IPS-NIHi11 (cell line): ENCODE measurements at regions not wholly inside any gene's neighbourhood (a gene's known extent, or its start where the extent isn't known, plus 50 kb on each side); places are given as distances from the start of the nearest gene placed in this dataset.
"Not testable (repeated sequence)": the region's sequence is repeated elsewhere in the genome, so short reads cannot be mapped to it uniquely, and the experiment has no call there.

ENCODE experiments used
- DNase-seq: peaks from one replicate; pipeline ENCODE4 v3.0.0; 2012; ENCODE audit warnings: mixed read lengths, low spot score

GRCh38 chr11:80330264-80330663 is 889.4 kb upstream of the TENM4 start:
- DNase-seq, result no peak

GRCh38 chr11:80328774-80329173 is 887.9 kb upstream of the TENM4 start:
- no peak for DNase-seq

GRCh38 chr11:80327956-80328614 is 887.3 kb upstream of the TENM4 start:
- DNase-seq, result peak; percentile 18

GRCh38 chr11:80321786-80322185 is 881.0 kb upstream of the TENM4 start:
- DNase-seq, result no peak

GRCh38 chr11:80320765-80321164 is 879.9 kb upstream of the TENM4 start:
- DNase-seq, result peak; percentile 28

- no peak for DNase-seq
These were observed 879.4 kb upstream of the TENM4 start for GRCh38 chr11:80320226-80320625.

- no peak for DNase-seq
These were observed 876.8 kb upstream of the TENM4 start for GRCh38 chr11:80317612-80318011.

- DNase-seq, result no peak
These were observed 874.4 kb upstream of the TENM4 start for GRCh38 chr11:80315200-80315599.

GRCh38 chr11:80309301-80309700 is 868.5 kb upstream of the TENM4 start:
- DNase-seq, result no peak

- no peak for DNase-seq
These were observed 866.8 kb upstream of the TENM4 start for GRCh38 chr11:80307676-80308075.

GRCh38 chr11:80297858-80298632 is 857.2 kb upstream of the TENM4 start:
- DNase-seq, result no peak

GRCh38 chr11:80293293-80293692 is 852.5 kb upstream of the TENM4 start:
- no peak for DNase-seq

GRCh38 chr11:80284946-80285785 is 844.3 kb upstream of the TENM4 start:
- no peak for DNase-seq

- DNase-seq, result no peak
These were observed 841.8 kb upstream of the TENM4 start for GRCh38 chr11:80282643-80283042.

GRCh38 chr11:80281194-80281593 is 840.4 kb upstream of the TENM4 start:
- DNase-seq, result no peak

GRCh38 chr11:80280737-80281136 is 839.9 kb upstream of the TENM4 start:
- DNase-seq, result no peak

GRCh38 chr11:80261776-80262175 is 820.9 kb upstream of the TENM4 start:
- no peak for DNase-seq

GRCh38 chr11:80257319-80258015 is 816.6 kb upstream of the TENM4 start:
- DNase-seq, result not testable (repeated sequence)

- no peak for DNase-seq
These were observed 814.2 kb upstream of the TENM4 start for GRCh38 chr11:80255021-80255420.

GRCh38 chr11:80241766-80242165 is 800.9 kb upstream of the TENM4 start:
- no peak for DNase-seq

GRCh38 chr11:80240245-80240644 is 799.4 kb upstream of the TENM4 start:
- DNase-seq, result no peak

- DNase-seq, result no peak
These were observed 798.4 kb upstream of the TENM4 start for GRCh38 chr11:80239217-80239616.
